Left lung (tissue), 4 donors: ENCODE measurements at regions not wholly inside any gene's neighbourhood (a gene's known extent, or its start where the extent isn't known, plus 50 kb on each side); places are given as distances from the start of the nearest gene placed in this dataset.

Source experiments
- ATAC-seq: fragments of 200-7000 bp; cut with Tn5 transposase; one replicate; pipeline ENCODE4 v1.9.1; 2020; ENCODE audit warnings: moderate library complexity
- DNase-seq, 4 donors: peaks; one replicate each; pipeline ENCODE4 v3.0.0-alpha.2; 2013 to 2020
- H3K27ac ChIP-seq, 2 donors: fragments of 200-600 bp; sonication (generic) in 1 of 2; one replicate each; pipeline versions ENCODE4 v1.5.0 to v1.8.0; 2020 to 2021
- H3K27me3 ChIP-seq, 2 donors: fragments of 200-600 bp; sonication (generic) in 1 of 2; one replicate each; pipeline versions ENCODE4 v1.5.0 to v1.8.0; 2020 to 2021
- H3K36me3 ChIP-seq, 2 donors: fragments of 200-600 bp; sonication (generic) in 1 of 2; one replicate each; pipeline versions ENCODE4 v1.5.0 to v1.8.0; 2020 to 2021
- H3K4me1 ChIP-seq, 2 donors: fragments of 200-600 bp; one replicate each; pipeline ENCODE4 v1.8.0; 2021
- H3K4me3 ChIP-seq, 2 donors: fragments of 200-600 bp; sonication (generic) in 1 of 2; one replicate each; pipeline versions ENCODE4 v1.5.0 to v1.8.0; 2020 to 2021; ENCODE audit warnings: mild to moderate bottlenecking in 1 of 2
- H3K9me3 ChIP-seq, 2 donors: fragments of 200-600 bp; sonication (generic) in 1 of 2; one replicate each; pipeline versions ENCODE4 v1.5.0 to v1.8.0; 2020 to 2021
- CTCF ChIP-seq, 2 donors: fragments of 200-600 bp; sonication (generic) in 1 of 2; IDR thresholded peaks; one replicate each; pipeline versions ENCODE4 v1.5.0 to v1.8.0; 2021; ENCODE audit warnings: antibody characterized with exemption in 2 of 2
- intact Hi-C, 2 donors: fragments of 100-400 bp; cut with DNase I; formaldehyde crosslinking; loops; one replicate each; pipeline versions ENCODE4 v1.11.2 to v1.14.2; 2022
- donor health status: DM: no; HTN: yes; CAD: no.
- donor health status: DM: no; HTN: no; CAD: no.

GRCh38 chr16:5447734-5448133, 350.1 kb upstream of the EEF2KMT start:
- H3K27me3 ChIP-seq, result peaks cover 0 to 25% of the 10 kb centered on the region in 2 donors
- H3K9me3 ChIP-seq, result no peaks in the 10 kb centered on the region
- H3K36me3 ChIP-seq, result no peaks in the 10 kb centered on the region
- H3K4me3 ChIP-seq, result no peak overlapping the region
- H3K27ac ChIP-seq, result no peak overlapping the region
- no peak for TF ChIP-seq CTCF (IDR thresholded peaks at IDR 0.05)
- H3K4me1 ChIP-seq, result no peaks in the 10 kb centered on the region
- intact Hi-C loops, result no loop called here
- DNase-seq (no peak), ATAC-seq (no peak)

- no peak overlapping the region for H3K4me3 ChIP-seq
- ATAC-seq, result no peak
- H3K9me3 ChIP-seq, result no peaks in the 10 kb centered on the region
- DNase-seq, result no peak
- H3K27me3 ChIP-seq, result peaks cover 0 to 25% of the 10 kb centered on the region in 2 donors
- intact Hi-C loops, result no loop called here
- H3K4me1 ChIP-seq, result no peaks in the 10 kb centered on the region
- no peaks in the 10 kb centered on the region for H3K36me3 ChIP-seq
- no peak for TF ChIP-seq CTCF (IDR thresholded peaks at IDR 0.05)
- no peak overlapping the region for H3K27ac ChIP-seq
These were observed 349.1 kb upstream of the EEF2KMT start for GRCh38 chr16:5446623-5447240.

- Histone ChIP-seq H3K36me3 (no peaks in the 10 kb centered on the region), H3K4me3 (no peak overlapping the region), H3K9me3 (no peaks in the 10 kb centered on the region), H3K27ac (no peak overlapping the region), H3K4me1 (no peaks in the 10 kb centered on the region), H3K27me3 (peaks cover 0 to 10% of the 10 kb centered on the region in 2 donors)
- TF ChIP-seq CTCF (IDR thresholded peaks at IDR 0.05), result no peak
- DNase-seq (no peak), ATAC-seq (no peak)
- intact Hi-C loops, result no loop called here
These were observed 346.6 kb upstream of the EEF2KMT start for GRCh38 chr16:5444189-5444588.

GRCh38 chr16:5442986-5443385, 345.4 kb upstream of the EEF2KMT start:
- Histone ChIP-seq H3K4me3 (no peak overlapping the region), H3K4me1 (no peaks in the 10 kb centered on the region), H3K27ac (no peak overlapping the region), H3K36me3 (no peaks in the 10 kb centered on the region), H3K27me3 (peaks cover 0 to 5% of the 10 kb centered on the region in 2 donors), H3K9me3 (no peaks in the 10 kb centered on the region)
- DNase-seq (no peak), ATAC-seq (no peak)
- TF ChIP-seq CTCF (IDR thresholded peaks at IDR 0.05), result no peak
- intact Hi-C loops, result no loop called here

- Histone ChIP-seq H3K27me3 (peaks cover 0 to 5% of the 10 kb centered on the region in 2 donors), H3K36me3 (no peaks in the 10 kb centered on the region), H3K4me1 (no peaks in the 10 kb centered on the region), H3K4me3 (no peak overlapping the region), H3K27ac (no peak overlapping the region), H3K9me3 (no peaks in the 10 kb centered on the region)
- no peak for ATAC-seq
- intact Hi-C loops, result no loop called here
- DNase-seq, result no peak
- no peak for TF ChIP-seq CTCF (IDR thresholded peaks at IDR 0.05)
These were observed 344.5 kb upstream of the EEF2KMT start for GRCh38 chr16:5442054-5442453.
